ENCODE measurements at regions not wholly inside any gene's neighbourhood (a gene's known extent, or its start where the extent isn't known, plus 50 kb on each side); places are given as distances from the start of the nearest gene placed in this dataset.

- no peak overlapping the region for H3K4me3 ChIP-seq (ENCODE audit: low read length)
- WGBS (ENCODE audit: insufficient coverage): no CpG with 5 or more reads among the region's 2 CpGs
- no peaks in the 10 kb centered on the region for H3K27me3 ChIP-seq (ENCODE audit: control insufficient read depth, insufficient read depth, low read length)
- peaks cover 7% of the 10 kb centered on the region for H3K4me1 ChIP-seq (ENCODE audit: control insufficient read depth, insufficient read depth, low read length)
- DNase-seq: no peak
- no peaks in the 10 kb centered on the region for H3K36me3 ChIP-seq (ENCODE audit: control insufficient read depth, insufficient read depth, low read length)
- H3K9me3 ChIP-seq (replicated peaks; ENCODE audit: control insufficient read depth, low read depth, low read length): no peaks in the 10 kb centered on the region
- H3K27ac ChIP-seq (ENCODE audit: low read length): no peak overlapping the region
Observed at GRCh38 chr1:56406821-56407220, 172.5 kb downstream of the PLPP3 start.

- DNase-seq: peak; percentile 80
- WGBS (ENCODE audit: insufficient coverage): 54% methylated on average over 7 of the region's 7 CpGs
- Histone ChIP-seq H3K9me3 (replicated peaks; ENCODE audit: control insufficient read depth, low read depth, low read length) (no peaks in the 10 kb centered on the region), H3K4me3 (ENCODE audit: low read length) (no peak overlapping the region), H3K27me3 (ENCODE audit: control insufficient read depth, insufficient read depth, low read length) (no peaks in the 10 kb centered on the region), H3K36me3 (ENCODE audit: control insufficient read depth, insufficient read depth, low read length) (no peaks in the 10 kb centered on the region), H3K27ac (ENCODE audit: low read length) (no peak overlapping the region), H3K4me1 (ENCODE audit: control insufficient read depth, insufficient read depth, low read length) (peaks cover 7% of the 10 kb centered on the region)
Observed at GRCh38 chr1:56404561-56405030, 174.8 kb downstream of the PLPP3 start.

- Histone ChIP-seq H3K27me3 (ENCODE audit: control insufficient read depth, insufficient read depth, low read length) (no peaks in the 10 kb centered on the region), H3K36me3 (ENCODE audit: control insufficient read depth, insufficient read depth, low read length) (no peaks in the 10 kb centered on the region), H3K9me3 (replicated peaks; ENCODE audit: control insufficient read depth, low read depth, low read length) (no peaks in the 10 kb centered on the region), H3K4me1 (ENCODE audit: control insufficient read depth, insufficient read depth, low read length) (peaks cover 7% of the 10 kb centered on the region), H3K27ac (ENCODE audit: low read length) (no peak overlapping the region), H3K4me3 (ENCODE audit: low read length) (no peak overlapping the region)
- WGBS (ENCODE audit: insufficient coverage): 80% methylated on average over 3 of the region's 4 CpGs
- no peak for DNase-seq
Observed at GRCh38 chr1:56404066-56404465, 175.3 kb downstream of the PLPP3 start.

GRCh38 chr1:56403321-56403720 lies 176.0 kb downstream of the PLPP3 start:
- Histone ChIP-seq H3K4me1 (ENCODE audit: control insufficient read depth, insufficient read depth, low read length) (peaks cover 7% of the 10 kb centered on the region), H3K4me3 (ENCODE audit: low read length) (no peak overlapping the region), H3K9me3 (replicated peaks; ENCODE audit: control insufficient read depth, low read depth, low read length) (no peaks in the 10 kb centered on the region), H3K36me3 (ENCODE audit: control insufficient read depth, insufficient read depth, low read length) (no peaks in the 10 kb centered on the region), H3K27me3 (ENCODE audit: control insufficient read depth, insufficient read depth, low read length) (no peaks in the 10 kb centered on the region), H3K27ac (ENCODE audit: low read length) (no peak overlapping the region)
- WGBS (ENCODE audit: insufficient coverage): no CpG with 5 or more reads among the region's 4 CpGs
- DNase-seq: no peak

GRCh38 chr1:56401191-56401590 lies 178.2 kb downstream of the PLPP3 start:
- H3K9me3 ChIP-seq (replicated peaks; ENCODE audit: control insufficient read depth, low read depth, low read length): no peaks in the 10 kb centered on the region
- no CpG with 5 or more reads among the region's 1 CpG for WGBS (ENCODE audit: insufficient coverage)
- no peaks in the 10 kb centered on the region for H3K36me3 ChIP-seq (ENCODE audit: control insufficient read depth, insufficient read depth, low read length)
- no peak for DNase-seq
- no peak overlapping the region for H3K27ac ChIP-seq (ENCODE audit: low read length)
- peaks cover 7% of the 10 kb centered on the region for H3K4me1 ChIP-seq (ENCODE audit: control insufficient read depth, insufficient read depth, low read length)
- H3K4me3 ChIP-seq (ENCODE audit: low read length): no peak overlapping the region
- H3K27me3 ChIP-seq (ENCODE audit: control insufficient read depth, insufficient read depth, low read length): no peaks in the 10 kb centered on the region

GRCh38 chr1:56400526-56400925 lies 178.8 kb downstream of the PLPP3 start:
- H3K9me3 ChIP-seq (replicated peaks; ENCODE audit: control insufficient read depth, low read depth, low read length): no peaks in the 10 kb centered on the region
- H3K27ac ChIP-seq (ENCODE audit: low read length): no peak overlapping the region
- no peak for DNase-seq
- peaks cover 7% of the 10 kb centered on the region for H3K4me1 ChIP-seq (ENCODE audit: control insufficient read depth, insufficient read depth, low read length)
- no peaks in the 10 kb centered on the region for H3K36me3 ChIP-seq (ENCODE audit: control insufficient read depth, insufficient read depth, low read length)
- no peaks in the 10 kb centered on the region for H3K27me3 ChIP-seq (ENCODE audit: control insufficient read depth, insufficient read depth, low read length)
- H3K4me3 ChIP-seq (ENCODE audit: low read length): no peak overlapping the region

- Histone ChIP-seq H3K27me3 (ENCODE audit: control insufficient read depth, insufficient read depth, low read length) (no peaks in the 10 kb centered on the region), H3K36me3 (ENCODE audit: control insufficient read depth, insufficient read depth, low read length) (no peaks in the 10 kb centered on the region), H3K9me3 (replicated peaks; ENCODE audit: control insufficient read depth, low read depth, low read length) (no peaks in the 10 kb centered on the region), H3K4me1 (ENCODE audit: control insufficient read depth, insufficient read depth, low read length) (peaks cover 4% of the 10 kb centered on the region), H3K27ac (ENCODE audit: low read length) (no peak overlapping the region), H3K4me3 (ENCODE audit: low read length) (no peak overlapping the region)
- DNase-seq: peak; percentile 59
- 86% methylated on average over 1 of the region's 3 CpGs for WGBS (ENCODE audit: insufficient coverage)
Observed at GRCh38 chr1:56399795-56400194, 179.6 kb downstream of the PLPP3 start.

GRCh38 chr1:56399326-56399725 lies 180.0 kb downstream of the PLPP3 start:
- Histone ChIP-seq H3K9me3 (replicated peaks; ENCODE audit: control insufficient read depth, low read depth, low read length) (no peaks in the 10 kb centered on the region), H3K4me1 (ENCODE audit: control insufficient read depth, insufficient read depth, low read length) (peaks cover under 1% of the 10 kb centered on the region), H3K36me3 (ENCODE audit: control insufficient read depth, insufficient read depth, low read length) (no peaks in the 10 kb centered on the region), H3K4me3 (ENCODE audit: low read length) (no peak overlapping the region), H3K27me3 (ENCODE audit: control insufficient read depth, insufficient read depth, low read length) (no peaks in the 10 kb centered on the region), H3K27ac (ENCODE audit: low read length) (no peak overlapping the region)
- DNase-seq: no peak
- WGBS (ENCODE audit: insufficient coverage): no CpG with 5 or more reads among the region's 2 CpGs

GRCh38 chr1:56397811-56398231 lies 181.5 kb downstream of the PLPP3 start:
- Histone ChIP-seq H3K9me3 (replicated peaks; ENCODE audit: control insufficient read depth, low read depth, low read length) (no peaks in the 10 kb centered on the region), H3K27ac (ENCODE audit: low read length) (no peak overlapping the region), H3K27me3 (ENCODE audit: control insufficient read depth, insufficient read depth, low read length) (no peaks in the 10 kb centered on the region), H3K4me1 (ENCODE audit: control insufficient read depth, insufficient read depth, low read length) (no peaks in the 10 kb centered on the region), H3K4me3 (ENCODE audit: low read length) (no peak overlapping the region), H3K36me3 (ENCODE audit: control insufficient read depth, insufficient read depth, low read length) (no peaks in the 10 kb centered on the region)
- WGBS (ENCODE audit: insufficient coverage): no CpG with 5 or more reads among the region's 2 CpGs
- DNase-seq: no peak

- Histone ChIP-seq H3K27me3 (ENCODE audit: control insufficient read depth, insufficient read depth, low read length) (no peaks in the 10 kb centered on the region), H3K4me3 (ENCODE audit: low read length) (no peak overlapping the region), H3K36me3 (ENCODE audit: control insufficient read depth, insufficient read depth, low read length) (no peaks in the 10 kb centered on the region), H3K4me1 (ENCODE audit: control insufficient read depth, insufficient read depth, low read length) (no peaks in the 10 kb centered on the region), H3K9me3 (replicated peaks; ENCODE audit: control insufficient read depth, low read depth, low read length) (no peaks in the 10 kb centered on the region), H3K27ac (ENCODE audit: low read length) (no peak overlapping the region)
- WGBS (ENCODE audit: insufficient coverage): 17% methylated on average over 1 of the region's 2 CpGs
- no peak for DNase-seq
Observed at GRCh38 chr1:56397409-56397808, 182.0 kb downstream of the PLPP3 start.

- Histone ChIP-seq H3K4me3 (ENCODE audit: low read length) (no peak overlapping the region), H3K27me3 (ENCODE audit: control insufficient read depth, insufficient read depth, low read length) (no peaks in the 10 kb centered on the region), H3K36me3 (ENCODE audit: control insufficient read depth, insufficient read depth, low read length) (no peaks in the 10 kb centered on the region), H3K4me1 (ENCODE audit: control insufficient read depth, insufficient read depth, low read length) (no peaks in the 10 kb centered on the region), H3K27ac (ENCODE audit: low read length) (no peak overlapping the region), H3K9me3 (replicated peaks; ENCODE audit: control insufficient read depth, low read depth, low read length) (no peaks in the 10 kb centered on the region)
- WGBS (ENCODE audit: insufficient coverage): 40% methylated on average over 1 of the region's 4 CpGs
- no peak for DNase-seq
Observed at GRCh38 chr1:56396581-56396980, 182.8 kb downstream of the PLPP3 start.
